ENCODE measurements at regions not wholly inside any gene's neighbourhood (a gene's known extent, or its start where the extent isn't known, plus 50 kb on each side); places are given as distances from the start of the nearest gene placed in this dataset.

- TF ChIP-seq CTCF (IDR thresholded peaks at IDR 0.05; ENCODE audit: borderline replicate concordance, extremely low read depth, low read length, poor library complexity, severe bottlenecking) (no peak), EZH2 (IDR thresholded peaks at IDR 0.05; ENCODE audit: borderline replicate concordance, low read depth, low read length, severe bottlenecking) (no peak)
These were observed 2171.8 kb upstream of the DEFB115 start for GRCh38 chr20:29085625-29086024.
